GM06990 (cell line): ENCODE measurements at regions not wholly inside any gene's neighbourhood (a gene's known extent, or its start where the extent isn't known, plus 50 kb on each side); places are given as distances from the start of the nearest gene placed in this dataset.

Experiments used
- DNase-seq: peaks from one replicate; pipeline ENCODE4 v3.0.0-alpha.2; 2011; ENCODE audit not compliant: insufficient read length; ENCODE audit errors: extremely low read depth
- H3K27me3 ChIP-seq: replicated peaks from 2 replicates; pipeline ENCODE4 v1.6.0; 2011; ENCODE audit warnings: low read length; ENCODE audit not compliant: control insufficient read depth, insufficient read depth
- H3K36me3 ChIP-seq: 2 replicates; pipeline ENCODE4 v1.5.1; 2011; ENCODE audit warnings: low read length; ENCODE audit not compliant: control insufficient read depth, insufficient read depth
- H3K4me3 ChIP-seq: replicated peaks from 2 replicates; pipeline ENCODE4 v1.5.1; 2011; ENCODE audit warnings: low read depth, mild to moderate bottlenecking, control low read depth, low read length
- CTCF ChIP-seq: IDR thresholded peaks from 2 replicates; pipeline ENCODE4 v1.5.1; 2011; ENCODE audit warnings: low read length, control low read depth, mild to moderate bottlenecking, inconsistent platforms; ENCODE audit not compliant: insufficient read depth, poor library complexity, severe bottlenecking

- no peak for DNase-seq
These were observed 60.8 kb upstream of the MED13L start for GRCh38 chr12:116338064-116338846.

GRCh38 chr12:116339062-116339461 is 61.6 kb upstream of the MED13L start:
- TF ChIP-seq CTCF = no peak
- no peaks in the 10 kb centered on the region for H3K36me3 ChIP-seq
- H3K27me3 ChIP-seq = no peaks in the 10 kb centered on the region
- no peak overlapping the region for H3K4me3 ChIP-seq
- DNase-seq = no peak

More at GRCh38 chr12:116338064-116338846, 60.8 kb upstream of the MED13L start:
- TF ChIP-seq CTCF = no peak
- H3K27me3 ChIP-seq = no peaks in the 10 kb centered on the region
- no peak overlapping the region for H3K4me3 ChIP-seq
- no peaks in the 10 kb centered on the region for H3K36me3 ChIP-seq

GRCh38 chr12:116339800-116340371 is 62.4 kb upstream of the MED13L start:
- H3K4me3 ChIP-seq = no peak overlapping the region
- H3K36me3 ChIP-seq = no peaks in the 10 kb centered on the region
- no peak for DNase-seq
- H3K27me3 ChIP-seq = no peaks in the 10 kb centered on the region
- no peak for TF ChIP-seq CTCF

- no peak for TF ChIP-seq CTCF
- no peak for DNase-seq
- H3K27me3 ChIP-seq = no peaks in the 10 kb centered on the region; the same call in 1 of the 2 replicates
- H3K36me3 ChIP-seq = no peaks in the 10 kb centered on the region
- no peak overlapping the region for H3K4me3 ChIP-seq
These were observed 65.9 kb upstream of the MED13L start for GRCh38 chr12:116343331-116343884.

- no peak for TF ChIP-seq CTCF
- no peak for DNase-seq
- H3K36me3 ChIP-seq = no peaks in the 10 kb centered on the region
- H3K4me3 ChIP-seq = no peak overlapping the region
- H3K27me3 ChIP-seq = no peaks in the 10 kb centered on the region; the same call in 1 of the 2 replicates
These were observed 68.7 kb upstream of the MED13L start for GRCh38 chr12:116346222-116346621.
